IMR-90 (cell line): ENCODE measurements at regions not wholly inside any gene's neighbourhood (a gene's known extent, or its start where the extent isn't known, plus 50 kb on each side); places are given as distances from the start of the nearest gene placed in this dataset.

Source experiments
- ATAC-seq: fragments of 200-7000 bp; cut with Tn5 transposase; 2 replicates; pipeline ENCODE4 v1.9.1; 2020; ENCODE audit warnings: low read depth, mild to moderate bottlenecking, moderate library complexity
- BruUV-seq: library from RNA; stranded (reverse); fragments of 400-500 nt; replicated peaks from 2 replicates; lab custom pipeline; 2021; lab: Mats Ljungman, UMichigan
- CTCF ChIA-PET: fragments of 300-600 bp; formaldehyde crosslinking; extraction: SDS; loops from one replicate; lab custom pipeline; 2021; ENCODE audit warnings: antibody characterized with exemption; lab: Yijun Ruan, JAX
- POLR2A ChIA-PET: fragments of 300-600 bp; sonication (Branson Sonifier 250); formaldehyde crosslinking; loops from one replicate; lab custom pipeline; 2022; ENCODE audit warnings: antibody characterized with exemption; ENCODE audit not compliant: unreplicated experiment; lab: Charles Lee
- DNase-seq: peaks from one replicate; pipeline ENCODE4 v3.0.0; 2013
- H2AFZ ChIP-seq: replicated peaks from 2 replicates; pipeline ENCODE3; 2013; ENCODE audit warnings: low read length, mild to moderate bottlenecking; ENCODE audit not compliant: poor library complexity
- H2AK5ac ChIP-seq: 2 replicates; pipeline ENCODE4 v1.6.1; 2013; ENCODE audit warnings: low read depth, low read length, inconsistent platforms
- H2AK9ac ChIP-seq: replicated peaks from 2 replicates; pipeline ENCODE3; 2013; ENCODE audit warnings: mild to moderate bottlenecking, low read depth, low read length, moderate library complexity; ENCODE audit not compliant: poor library complexity
- H2BK120ac ChIP-seq: 2 replicates; pipeline ENCODE4 v1.6.1; 2013; ENCODE audit warnings: low read depth, low read length, inconsistent platforms
- H2BK15ac ChIP-seq: 3 replicates; pipeline ENCODE4 v1.6.1; 2013; ENCODE audit warnings: low read depth, low read length, inconsistent platforms
- H2BK20ac ChIP-seq: 2 replicates; pipeline ENCODE4 v1.6.1; 2013; ENCODE audit warnings: low read depth, mild to moderate bottlenecking, inconsistent platforms, low read length, moderate library complexity
- H2BK5ac ChIP-seq: 2 replicates; pipeline ENCODE4 v1.6.1; 2013; ENCODE audit warnings: mild to moderate bottlenecking, low read depth, low read length, inconsistent platforms; ENCODE audit not compliant: poor library complexity, severe bottlenecking
- H3K14ac ChIP-seq: replicated peaks from 2 replicates; pipeline ENCODE4 v1.6.1; 2013; ENCODE audit warnings: low read depth, low read length, inconsistent platforms
- H3K18ac ChIP-seq: 2 replicates; pipeline ENCODE4 v1.6.1; 2013; ENCODE audit warnings: low read depth, low read length, control low read depth
- H3K23ac ChIP-seq: 2 replicates; pipeline ENCODE4 v1.6.1; 2013; ENCODE audit warnings: low read depth, low read length, inconsistent platforms
- H3K27ac ChIP-seq: 2 replicates; pipeline ENCODE4 v1.5.1; 2013; ENCODE audit warnings: mild to moderate bottlenecking, control low read depth, low read length; ENCODE audit not compliant: insufficient read depth
- H3K27me3 ChIP-seq: 2 replicates; pipeline ENCODE4 v1.6.1; 2013; ENCODE audit warnings: low read length; ENCODE audit not compliant: control insufficient read depth, insufficient read depth
- H3K36me3 ChIP-seq: 2 replicates; pipeline ENCODE4 v1.6.1; 2013; ENCODE audit warnings: low read length, mixed read lengths; ENCODE audit not compliant: control insufficient read depth, insufficient read depth
- H3K4ac ChIP-seq: 2 replicates; pipeline ENCODE4 v1.6.1; 2013; ENCODE audit warnings: low read depth, low read length, inconsistent platforms
- H3K4me1 ChIP-seq: 2 replicates; pipeline ENCODE4 v1.6.1; 2013; ENCODE audit warnings: low read length, mixed read lengths; ENCODE audit not compliant: control insufficient read depth, insufficient read depth
- H3K4me2 ChIP-seq: 2 replicates; pipeline ENCODE4 v1.6.1; 2013; ENCODE audit warnings: low read depth, mild to moderate bottlenecking, control low read depth, low read length, moderate library complexity
- H3K4me3 ChIP-seq: 2 replicates; pipeline ENCODE4 v1.5.1; 2013; ENCODE audit warnings: low read depth, mild to moderate bottlenecking, control low read depth, low read length, moderate library complexity; ENCODE audit not compliant: insufficient read depth
- H3K56ac ChIP-seq: 2 replicates; pipeline ENCODE4 v1.6.1; 2013; ENCODE audit warnings: low read length, inconsistent platforms; ENCODE audit not compliant: insufficient read depth; ENCODE audit errors: extremely low read depth
- H3K79me1 ChIP-seq, 2 experiments: 2 replicates each; pipeline ENCODE4 v1.6.1; 2013; ENCODE audit warnings: low read length in 2 of 2, inconsistent platforms in 1 of 2, low read depth in 1 of 2
- H3K9ac ChIP-seq: 2 replicates; pipeline ENCODE4 v1.6.1; 2013; ENCODE audit warnings: low read depth, low read length, control low read depth
- H3K9me1 ChIP-seq: 2 replicates; pipeline ENCODE4 v1.6.1; 2013; ENCODE audit warnings: low read length, inconsistent platforms; ENCODE audit not compliant: insufficient read depth
- H3K9me3 ChIP-seq: 2 replicates; pipeline ENCODE4 v1.6.1; 2013; ENCODE audit warnings: low read length; ENCODE audit not compliant: control insufficient read depth, insufficient read depth
- H4K20me1 ChIP-seq: 2 replicates; pipeline ENCODE4 v1.6.1; 2013; ENCODE audit warnings: low read length, inconsistent platforms; ENCODE audit not compliant: insufficient read depth
- H4K5ac ChIP-seq: 2 replicates; pipeline ENCODE4 v1.6.1; 2013; ENCODE audit warnings: mild to moderate bottlenecking, low read depth, low read length, control low read depth
- H4K8ac ChIP-seq, 2 experiments: 2 replicates each; pipeline ENCODE4 v1.6.1; 2013; ENCODE audit warnings: low read depth in 2 of 2, low read length in 2 of 2, control low read depth in 1 of 2, inconsistent platforms in 1 of 2
- H4K91ac ChIP-seq: 2 replicates; pipeline ENCODE4 v1.6.1; 2013; ENCODE audit warnings: low read depth, low read length, inconsistent platforms; ENCODE audit not compliant: insufficient read depth
- BHLHE40 ChIP-seq: fragments of 150-350 bp; IDR thresholded peaks from 2 replicates; pipeline ENCODE4 v1.6.1; 2016; ENCODE audit warnings: mild to moderate bottlenecking, low read depth, low read length
- CEBPB ChIP-seq: IDR thresholded peaks from 2 replicates; pipeline ENCODE4 v1.6.1; 2012; ENCODE audit warnings: low read depth, low read length, improper control_type of control experiment
- CHD1 ChIP-seq: IDR thresholded peaks from 2 replicates; pipeline ENCODE4 v1.6.1; 2012; ENCODE audit warnings: low read depth, low read length, improper control_type of control experiment
- FOS ChIP-seq: fragments of 150-350 bp; IDR thresholded peaks from 2 replicates; pipeline ENCODE4 v1.6.1; 2016; ENCODE audit warnings: low read depth, low read length
- MAFK ChIP-seq: IDR thresholded peaks from 2 replicates; pipeline ENCODE4 v1.6.1; 2012; ENCODE audit warnings: low read depth, low read length, improper control_type of control experiment
- MAZ ChIP-seq: IDR thresholded peaks from 2 replicates; pipeline ENCODE4 v1.6.1; 2012; ENCODE audit warnings: low read depth, mild to moderate bottlenecking, low read length, improper control_type of control experiment, moderate library complexity, borderline replicate concordance
- MXI1 ChIP-seq: IDR thresholded peaks from 2 replicates; pipeline ENCODE4 v1.6.1; 2012; ENCODE audit warnings: low read depth, mild to moderate bottlenecking, low read length, moderate library complexity, borderline replicate concordance
- NFE2L2 ChIP-seq: fragments of 150-350 bp; IDR thresholded peaks from 2 replicates; pipeline ENCODE4 v1.6.1; 2016; ENCODE audit warnings: low read depth, mild to moderate bottlenecking, low read length
- POLR2A ChIP-seq: IDR thresholded peaks from 2 replicates; pipeline ENCODE4 v1.6.1; 2012; ENCODE audit warnings: mild to moderate bottlenecking, low read depth, low read length
- RAD21 ChIP-seq: IDR thresholded peaks from 2 replicates; pipeline ENCODE4 v1.6.1; 2012; ENCODE audit warnings: low read length, improper control_type of control experiment
- RCOR1 ChIP-seq: IDR thresholded peaks from 2 replicates; pipeline ENCODE4 v1.6.1; 2012; ENCODE audit warnings: mild to moderate bottlenecking, low read length, improper control_type of control experiment; ENCODE audit not compliant: insufficient replicate concordance
- RFX5 ChIP-seq: IDR thresholded peaks from 2 replicates; pipeline ENCODE4 v1.8.0; 2012; ENCODE audit warnings: low read depth, mild to moderate bottlenecking, low read length, moderate library complexity
- SMC3 ChIP-seq: fragments of 150-350 bp; IDR thresholded peaks from 2 replicates; pipeline ENCODE4 v1.6.1; 2016; ENCODE audit warnings: low read depth, mild to moderate bottlenecking, antibody characterized with exemption, low read length, moderate library complexity
- WGBS, 2 experiments: methylation state at CpG; one replicate each; pipeline versions ENCODE4 v1.1.5 to v1.1.7; 2013; ENCODE audit warnings: missing lambda C conversion rate in 2 of 2; ENCODE audit not compliant: insufficient read length in 1 of 2; ENCODE audit errors: extremely low coverage in 2 of 2; 5-methylcytosine and 5-hydroxymethylcytosine counted together
- dilution Hi-C: fragments of 300-500 bp; cut with HindIII; formaldehyde crosslinking; loops from one replicate; pipeline ENCODE4 v1.14.3; 2018; ENCODE audit warnings: low sequenced_read_pairs; ENCODE audit not compliant: unreplicated experiment
- in situ Hi-C: fragments of 300-500 bp; cut with MboI; formaldehyde crosslinking; loops from 3 replicates; pipeline ENCODE4 v1.14.3; 2019; ENCODE audit warnings: low sequenced_read_pairs, inconsistent platforms, mixed read lengths
- intact Hi-C: fragments of 100-400 bp; cut with micrococcal nuclease; formaldehyde crosslinking; loops from 2 replicates; pipeline ENCODE4 v1.10.0; 2022
- TF ChIP-seq, protein P1 (sequence below): fragments of 150-350 bp; IDR thresholded peaks from 2 replicates; pipeline ENCODE4 v1.6.1; 2017; ENCODE audit warnings: mild to moderate bottlenecking, antibody characterized with exemption, low read length, low read depth
- TF ChIP-seq, protein P2 (sequence below): conservative IDR thresholded peaks from 2 replicates; pipeline ENCODE4 v1.5.1; 2012; ENCODE audit warnings: mild to moderate bottlenecking, low read depth, low read length, improper control_type of control experiment
- TF ChIP-seq, protein P3 (sequence below): fragments of 150-350 bp; IDR thresholded peaks from 2 replicates; pipeline ENCODE4 v1.6.1; 2016; ENCODE audit warnings: low read depth, mild to moderate bottlenecking, low read length, moderate library complexity, borderline replicate concordance

DNA sequence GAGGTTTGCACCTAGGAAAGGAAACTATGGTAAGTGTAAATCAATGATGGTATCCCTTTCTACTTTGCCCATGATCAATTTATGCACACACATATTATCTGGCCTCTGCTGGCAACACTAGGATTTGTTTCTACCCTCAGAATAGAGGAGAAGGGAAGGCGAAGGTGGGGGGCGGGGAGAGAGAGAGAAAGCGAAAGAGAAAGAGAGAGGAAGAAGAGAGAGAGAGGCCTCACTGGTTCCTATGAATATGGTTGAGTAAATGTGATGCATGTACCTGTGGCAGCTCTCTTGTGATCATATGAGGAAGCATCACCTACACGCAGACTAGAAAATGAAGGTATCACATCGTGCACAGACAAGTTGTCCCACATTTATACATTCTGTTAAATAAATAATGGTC is 882.0 kb upstream of the SLITRK6 start:
- Histone ChIP-seq H3K4me3 (no peak overlapping the region), H2BK20ac (no peak overlapping the region), H3K4ac (no peak overlapping the region), H3K18ac (no peak overlapping the region), H4K8ac (no peak overlapping the region), H3K56ac (no peak overlapping the region), H3K23ac (no peak overlapping the region), H4K91ac (no peak overlapping the region), H3K4me2 (no peak overlapping the region), H2AK9ac (no peak overlapping the region), H4K20me1 (no peaks in the 10 kb centered on the region), H2BK5ac (no peak overlapping the region), H3K14ac (no peak overlapping the region), H2BK120ac (no peak overlapping the region), H2AFZ (no peak overlapping the region), H3K9ac (no peak overlapping the region), H3K36me3 (no peaks in the 10 kb centered on the region), H3K79me1 (no peaks in the 10 kb centered on the region), H3K27me3 (no peaks in the 10 kb centered on the region), H2AK5ac (no peak overlapping the region), H3K9me3 (no peaks in the 10 kb centered on the region), H3K27ac (no peak overlapping the region), H4K5ac (no peak overlapping the region), H2BK15ac (no peak overlapping the region), H3K9me1 (no peaks in the 10 kb centered on the region), H3K4me1 (no peaks in the 10 kb centered on the region)
- intact Hi-C loops, result no loop called here
- ATAC-seq (no peak), DNase-seq (no peak)
- in situ Hi-C loops, result no loop called here
- ChIA-PET CTCF (no interaction called here), POLR2A (no interaction called here)
- WGBS, 2 experiments, result 80% methylated on average over 1 of the region's 5 CpGs; no CpG with 5 or more reads in 1 of the 2 experiments
- dilution Hi-C loops, result no loop called here
- BruUV-seq, result no TSS peak
- TF ChIP-seq CHD1 (no peak), SMC3 (no peak), MXI1 (no peak), MAZ (no peak), BHLHE40 (no peak), FOS (no peak), RAD21 (no peak), RCOR1 (no peak), RFX5 (no peak), MAFK (no peak), CEBPB (no peak), NFE2L2 (no peak), POLR2A (no peak)
- TF ChIP-seq, protein P1, sequence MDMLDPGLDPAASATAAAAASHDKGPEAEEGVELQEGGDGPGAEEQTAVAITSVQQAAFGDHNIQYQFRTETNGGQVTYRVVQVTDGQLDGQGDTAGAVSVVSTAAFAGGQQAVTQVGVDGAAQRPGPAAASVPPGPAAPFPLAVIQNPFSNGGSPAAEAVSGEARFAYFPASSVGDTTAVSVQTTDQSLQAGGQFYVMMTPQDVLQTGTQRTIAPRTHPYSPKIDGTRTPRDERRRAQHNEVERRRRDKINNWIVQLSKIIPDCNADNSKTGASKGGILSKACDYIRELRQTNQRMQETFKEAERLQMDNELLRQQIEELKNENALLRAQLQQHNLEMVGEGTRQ, result no peak
- TF ChIP-seq, protein P2, sequence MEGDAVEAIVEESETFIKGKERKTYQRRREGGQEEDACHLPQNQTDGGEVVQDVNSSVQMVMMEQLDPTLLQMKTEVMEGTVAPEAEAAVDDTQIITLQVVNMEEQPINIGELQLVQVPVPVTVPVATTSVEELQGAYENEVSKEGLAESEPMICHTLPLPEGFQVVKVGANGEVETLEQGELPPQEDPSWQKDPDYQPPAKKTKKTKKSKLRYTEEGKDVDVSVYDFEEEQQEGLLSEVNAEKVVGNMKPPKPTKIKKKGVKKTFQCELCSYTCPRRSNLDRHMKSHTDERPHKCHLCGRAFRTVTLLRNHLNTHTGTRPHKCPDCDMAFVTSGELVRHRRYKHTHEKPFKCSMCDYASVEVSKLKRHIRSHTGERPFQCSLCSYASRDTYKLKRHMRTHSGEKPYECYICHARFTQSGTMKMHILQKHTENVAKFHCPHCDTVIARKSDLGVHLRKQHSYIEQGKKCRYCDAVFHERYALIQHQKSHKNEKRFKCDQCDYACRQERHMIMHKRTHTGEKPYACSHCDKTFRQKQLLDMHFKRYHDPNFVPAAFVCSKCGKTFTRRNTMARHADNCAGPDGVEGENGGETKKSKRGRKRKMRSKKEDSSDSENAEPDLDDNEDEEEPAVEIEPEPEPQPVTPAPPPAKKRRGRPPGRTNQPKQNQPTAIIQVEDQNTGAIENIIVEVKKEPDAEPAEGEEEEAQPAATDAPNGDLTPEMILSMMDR, result no peak
- TF ChIP-seq, protein P3, sequence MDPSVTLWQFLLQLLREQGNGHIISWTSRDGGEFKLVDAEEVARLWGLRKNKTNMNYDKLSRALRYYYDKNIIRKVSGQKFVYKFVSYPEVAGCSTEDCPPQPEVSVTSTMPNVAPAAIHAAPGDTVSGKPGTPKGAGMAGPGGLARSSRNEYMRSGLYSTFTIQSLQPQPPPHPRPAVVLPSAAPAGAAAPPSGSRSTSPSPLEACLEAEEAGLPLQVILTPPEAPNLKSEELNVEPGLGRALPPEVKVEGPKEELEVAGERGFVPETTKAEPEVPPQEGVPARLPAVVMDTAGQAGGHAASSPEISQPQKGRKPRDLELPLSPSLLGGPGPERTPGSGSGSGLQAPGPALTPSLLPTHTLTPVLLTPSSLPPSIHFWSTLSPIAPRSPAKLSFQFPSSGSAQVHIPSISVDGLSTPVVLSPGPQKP, result no peak
